Urothelium cell line (cell line): ENCODE measurements at regions not wholly inside any gene's neighbourhood (a gene's known extent, or its start where the extent isn't known, plus 50 kb on each side); places are given as distances from the start of the nearest gene placed in this dataset.

Experiments used
- DNase-seq: peaks from one replicate; pipeline ENCODE4 v3.0.0; 2011; ENCODE audit warnings: low spot score, mixed read lengths
- FAIRE-seq: peaks from 2 replicates; lab custom pipeline; 2011; peaks lifted over from hg19 to GRCh38; lab: Jason Lieb, UNC

- DNase-seq (no peak), FAIRE-seq (no peak)
These were observed 107.5 kb downstream of the CYSLTR2 start for GRCh38 chr13:48761256-48761655.

- no peak for FAIRE-seq
- DNase-seq = peak; percentile 48
These were observed 115.5 kb downstream of the CYSLTR2 start for GRCh38 chr13:48769107-48769704.

GRCh38 chr13:48770372-48770771 lies 116.6 kb downstream of the CYSLTR2 start:
- no peak for FAIRE-seq

GRCh38 chr13:48772908-48773307 lies 119.2 kb downstream of the CYSLTR2 start:
- FAIRE-seq (no peak), DNase-seq (no peak)

More at GRCh38 chr13:48770372-48770771, 116.6 kb downstream of the CYSLTR2 start:
- DNase-seq = no peak

- FAIRE-seq (no peak), DNase-seq (no peak)
These were observed 120.0 kb downstream of the CYSLTR2 start for GRCh38 chr13:48773531-48774275.

- peak; percentile 33 for DNase-seq
- no peak for FAIRE-seq
These were observed 121.6 kb downstream of the CYSLTR2 start for GRCh38 chr13:48775285-48775684.

- FAIRE-seq = no peak
- peak; percentile 47 for DNase-seq
These were observed 122.1 kb downstream of the CYSLTR2 start for GRCh38 chr13:48775804-48776203.

- DNase-seq (no peak), FAIRE-seq (no peak)
These were observed 122.7 kb downstream of the CYSLTR2 start for GRCh38 chr13:48776401-48776800.

GRCh38 chr13:48778610-48779009 lies 124.9 kb downstream of the CYSLTR2 start:
- DNase-seq = no peak
- no peak for FAIRE-seq

GRCh38 chr13:48780713-48781341 lies 127.1 kb downstream of the CYSLTR2 start:
- DNase-seq = no peak
- no peak for FAIRE-seq

GRCh38 chr13:48782429-48782840 lies 128.7 kb downstream of the CYSLTR2 start:
- DNase-seq = no peak
- no peak for FAIRE-seq

- FAIRE-seq = no peak
- DNase-seq = peak; percentile 22
These were observed 129.5 kb downstream of the CYSLTR2 start for GRCh38 chr13:48783181-48783630.

GRCh38 chr13:48783695-48784230 lies 130.0 kb downstream of the CYSLTR2 start:
- no peak for DNase-seq
- FAIRE-seq = no peak

- FAIRE-seq (no peak), DNase-seq (no peak)
These were observed 131.3 kb downstream of the CYSLTR2 start for GRCh38 chr13:48784916-48785548.

GRCh38 chr13:48790199-48790598 lies 136.5 kb downstream of the CYSLTR2 start:
- DNase-seq = no peak
- no peak for FAIRE-seq

- FAIRE-seq (no peak), DNase-seq (no peak)
These were observed 137.2 kb downstream of the CYSLTR2 start for GRCh38 chr13:48790966-48791365.

GRCh38 chr13:48797127-48797526 lies 143.4 kb downstream of the CYSLTR2 start:
- FAIRE-seq (no peak), DNase-seq (no peak)

- FAIRE-seq (no peak), DNase-seq (no peak)
These were observed 144.0 kb downstream of the CYSLTR2 start for GRCh38 chr13:48797761-48798160.

- DNase-seq (no peak), FAIRE-seq (no peak)
These were observed 144.5 kb downstream of the CYSLTR2 start for GRCh38 chr13:48798180-48798579.

- no peak for DNase-seq
- FAIRE-seq = no peak
These were observed 147.5 kb downstream of the CYSLTR2 start for GRCh38 chr13:48801255-48801654.
